ENCODE measurements at regions not wholly inside any gene's neighbourhood (a gene's known extent, or its start where the extent isn't known, plus 50 kb on each side); places are given as distances from the start of the nearest gene placed in this dataset.

DNA sequence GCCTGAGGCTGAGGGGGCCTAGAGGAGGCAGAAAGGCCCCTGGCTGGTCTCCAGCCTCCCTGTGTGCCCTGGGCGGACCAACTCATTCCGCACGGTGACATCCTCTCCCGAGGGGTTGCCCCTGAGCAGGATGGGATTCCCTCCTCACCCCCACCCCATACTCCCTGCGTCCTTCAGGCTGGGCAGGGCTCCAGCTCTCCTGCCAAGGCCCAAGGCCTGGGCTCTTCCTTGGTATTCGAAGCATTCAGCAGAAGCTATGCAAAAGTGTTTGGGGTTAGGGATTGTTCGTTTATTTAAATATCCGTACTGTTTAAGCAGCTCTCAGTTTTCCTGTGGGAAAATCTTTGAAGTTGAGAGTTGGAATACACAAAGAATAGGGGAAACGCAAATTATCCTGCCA is 113.1 kb upstream of the RAB12 start:
- intact Hi-C loops (cut with DNase I), result no loop called here
- DNase-seq, result no peak

- DNase-seq, result no peak
- intact Hi-C loops (cut with DNase I), result no loop called here
Measured at GRCh38 chr18:8498905-8499304, 110.3 kb upstream of the RAB12 start.

- intact Hi-C loops (cut with DNase I), result no loop called here
- DNase-seq, result no peak
Measured at GRCh38 chr18:8499810-8500675, 109.2 kb upstream of the RAB12 start.

DNA sequence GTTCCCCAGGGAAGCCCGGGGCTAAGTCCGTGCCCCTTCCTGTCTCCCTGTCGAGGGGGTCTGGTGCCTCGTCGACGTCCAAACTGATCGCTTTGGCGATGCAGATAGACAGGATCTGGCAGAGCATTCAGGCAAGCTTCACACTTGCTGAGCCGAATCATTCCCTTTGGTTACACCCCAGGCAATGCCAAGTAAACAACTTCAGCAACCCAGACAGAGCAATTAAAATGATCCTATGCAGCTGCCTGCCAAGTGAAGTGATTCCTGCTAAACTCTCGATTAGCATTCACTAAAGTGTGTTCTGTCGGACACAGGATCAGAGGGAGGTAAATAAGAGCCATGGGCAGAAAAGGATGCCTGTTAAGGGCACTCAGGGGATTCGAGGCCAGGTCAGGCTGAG is 108.2 kb upstream of the RAB12 start:
- no peak for DNase-seq
- intact Hi-C loops (cut with DNase I), result no loop called here

GRCh38 chr18:8503248-8503647 is 106.0 kb upstream of the RAB12 start:
- DNase-seq, result no peak
- intact Hi-C loops (cut with DNase I), result no loop called here

GRCh38 chr18:8504424-8504823 is 104.8 kb upstream of the RAB12 start:
- DNase-seq, result peak in 1 of 42 donors; percentile 10
- intact Hi-C loops (cut with DNase I), result no loop called here

DNA sequence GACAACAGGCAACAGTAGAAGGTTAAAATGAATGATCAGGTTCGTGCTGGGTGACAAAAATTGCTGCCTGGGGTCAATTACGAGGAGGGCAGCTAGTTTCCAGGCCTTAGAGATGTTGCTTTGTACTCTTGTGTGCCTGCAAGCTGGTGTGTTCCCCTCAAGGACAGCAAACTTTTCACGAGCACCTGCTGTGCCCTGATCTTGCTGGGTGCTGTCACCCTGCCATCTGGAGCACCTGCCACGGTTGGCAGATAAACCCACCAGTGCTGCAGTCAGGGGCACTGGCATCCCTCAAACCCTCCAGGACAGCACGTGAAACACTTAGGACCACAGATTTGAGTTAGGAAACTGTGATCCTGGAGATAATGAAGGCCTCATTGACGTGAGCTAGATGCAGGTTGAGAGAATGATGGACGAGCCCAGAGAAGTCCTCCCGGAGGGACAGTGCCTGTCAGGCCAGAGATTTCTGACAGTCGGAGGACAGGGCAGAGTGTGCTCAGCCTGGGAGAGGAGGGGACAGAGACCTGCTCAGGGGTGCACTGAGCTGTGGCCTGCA is 104.3 kb upstream of the RAB12 start:
- no peak for DNase-seq
- intact Hi-C loops (cut with DNase I), result no loop called here

- intact Hi-C loops (cut with DNase I), result no loop called here
- no peak for DNase-seq
Measured at GRCh38 chr18:8506251-8507049, 102.8 kb upstream of the RAB12 start.

GRCh38 chr18:8507361-8507760 is 101.9 kb upstream of the RAB12 start:
- intact Hi-C loops (cut with DNase I), result no loop called here
- peak in 1 of 42 donors; percentile 2 for DNase-seq

DNA sequence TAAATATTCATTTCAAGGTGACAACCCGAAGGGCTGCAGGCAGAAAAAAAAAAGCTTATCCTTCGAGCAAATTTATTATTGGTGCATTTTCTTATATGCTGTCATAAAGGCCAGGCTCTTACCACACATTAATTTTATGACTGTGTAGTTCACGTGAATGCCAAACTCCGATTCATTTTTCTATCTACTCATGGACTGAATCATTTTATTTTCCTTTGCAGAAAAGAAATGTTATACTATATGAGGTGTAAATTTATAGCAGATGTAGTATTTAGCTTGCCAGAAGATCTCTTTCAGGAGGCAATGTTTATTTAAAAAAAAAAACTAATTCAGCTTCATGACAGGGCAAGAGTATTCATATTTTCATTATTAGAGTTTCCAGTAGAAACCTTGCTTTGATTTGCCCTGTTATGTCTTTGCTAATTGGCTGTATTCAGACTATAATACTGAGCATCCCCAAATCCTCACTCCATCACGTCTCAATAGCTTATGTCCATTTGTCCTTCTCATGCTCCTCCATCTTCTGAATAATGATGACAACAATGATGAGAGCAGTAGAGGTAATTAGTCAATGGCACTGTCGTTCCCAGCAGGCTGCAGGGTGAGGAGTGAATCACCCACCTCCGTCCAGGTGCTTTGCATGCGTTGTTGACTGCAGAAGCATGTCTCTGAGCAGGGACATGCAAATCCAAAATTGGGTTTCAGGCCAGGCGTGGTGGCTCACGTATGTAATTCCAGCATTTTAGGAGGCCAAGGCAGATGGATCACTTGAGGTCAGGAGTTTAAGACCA is 101.1 kb upstream of the RAB12 start:
- no peak for DNase-seq
- intact Hi-C loops (cut with DNase I), result no loop called here

DNA sequence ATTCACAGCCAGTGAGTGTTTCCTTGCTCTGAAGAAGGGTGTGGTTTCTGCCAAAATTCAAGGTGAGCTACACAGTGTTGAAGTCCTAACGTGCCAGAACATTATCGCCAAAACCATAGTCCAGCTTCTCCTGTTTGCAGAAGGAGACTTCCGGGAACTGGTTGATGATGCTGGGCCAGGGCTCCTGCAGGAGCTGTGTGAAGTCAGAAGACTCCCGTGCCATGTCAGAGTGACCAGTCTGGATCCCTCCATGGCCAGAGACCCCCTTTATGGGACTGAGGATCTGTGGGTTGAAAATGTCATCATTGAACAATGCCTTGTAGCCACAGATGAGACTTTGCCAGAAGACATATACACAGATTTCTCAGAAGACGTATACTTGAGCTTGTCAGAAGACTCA is 96.0 kb upstream of the RAB12 start:
- no peak for DNase-seq

DNA sequence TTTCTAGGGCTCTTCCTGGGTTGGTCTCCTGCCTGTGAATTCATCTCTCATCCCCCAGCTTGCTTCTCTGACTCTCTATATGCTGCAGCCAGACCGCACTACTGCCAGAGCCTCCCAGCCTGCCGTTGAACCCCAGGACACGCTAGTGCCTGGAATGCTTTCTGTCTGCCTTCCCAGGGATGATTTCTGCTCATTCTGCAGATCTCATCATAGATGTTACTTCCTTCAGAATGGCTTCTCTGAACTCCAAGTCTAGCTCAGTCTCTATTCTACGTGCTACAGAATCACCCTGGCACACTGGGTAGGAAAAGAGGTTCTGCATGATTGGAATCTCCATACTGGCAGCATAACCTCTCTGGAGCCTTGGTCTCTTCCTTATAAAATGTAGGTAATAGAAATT is 94.8 kb upstream of the RAB12 start:
- no peak for DNase-seq
- intact Hi-C loops (cut with DNase I), result no loop called here

More for the DNA sequence above, 96.0 kb upstream of the RAB12 start:
- intact Hi-C loops (cut with DNase I), result no loop called here

DNA sequence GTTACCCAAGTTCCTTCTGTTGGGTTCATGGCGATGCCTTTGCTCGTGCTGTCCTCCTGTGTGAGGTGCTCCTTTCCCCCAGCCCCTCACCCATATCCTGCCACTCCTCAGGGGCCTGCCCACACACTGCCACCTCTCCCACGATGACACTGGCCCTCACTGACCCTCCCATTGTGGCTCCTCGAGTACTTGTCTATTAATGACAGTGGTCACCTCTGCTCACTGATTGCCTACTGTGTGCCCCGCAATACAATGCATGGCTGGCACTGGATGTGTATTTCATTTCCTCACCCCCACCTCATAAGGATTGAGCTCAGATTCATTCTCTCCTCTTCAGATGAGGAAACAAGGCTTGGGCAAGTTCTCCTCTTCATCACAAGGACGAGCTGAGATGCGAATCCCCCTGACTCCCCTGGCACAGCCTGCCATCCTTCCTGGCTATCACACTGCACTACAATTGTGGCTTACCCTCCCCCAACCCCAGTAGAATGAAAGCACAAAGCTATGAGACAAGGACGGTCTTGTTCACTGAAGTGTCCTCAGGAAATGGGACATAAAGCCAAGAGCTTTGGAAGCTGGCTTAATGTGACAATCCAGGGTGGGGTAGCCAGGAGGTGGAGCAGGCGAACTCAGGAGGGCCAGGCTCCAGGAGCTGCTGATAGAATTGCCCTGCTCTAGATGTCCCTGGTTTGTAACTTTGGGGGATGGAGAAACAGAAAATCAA is 93.9 kb upstream of the RAB12 start:
- intact Hi-C loops (cut with DNase I), result no loop called here
- peak in 1 of 42 donors; percentile 13 for DNase-seq

- DNase-seq, result no peak
- intact Hi-C loops (cut with DNase I), result no loop called here
Measured at GRCh38 chr18:8516371-8517250, 92.6 kb upstream of the RAB12 start.

DNA sequence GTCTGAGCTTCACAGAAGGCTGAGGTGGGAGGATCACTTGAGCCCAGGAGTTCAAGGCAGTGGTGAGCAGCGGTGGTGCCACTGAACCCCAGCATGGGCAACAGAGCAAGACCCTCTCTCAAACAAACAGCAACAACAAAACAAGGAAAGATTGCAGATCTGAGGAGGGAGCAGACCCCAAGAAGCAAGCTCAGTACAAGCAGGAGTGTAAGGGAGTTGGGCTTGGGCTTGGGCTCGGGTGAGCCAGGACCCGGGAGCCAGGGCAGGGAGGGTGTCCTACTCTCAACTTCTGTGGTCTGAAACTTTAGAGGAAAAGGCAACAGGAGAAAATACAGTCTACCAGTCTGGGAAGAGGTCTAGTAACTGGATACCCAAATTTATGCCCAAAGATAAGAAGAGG is 92.0 kb upstream of the RAB12 start:
- no peak for DNase-seq
- intact Hi-C loops (cut with DNase I), result no loop called here

DNA sequence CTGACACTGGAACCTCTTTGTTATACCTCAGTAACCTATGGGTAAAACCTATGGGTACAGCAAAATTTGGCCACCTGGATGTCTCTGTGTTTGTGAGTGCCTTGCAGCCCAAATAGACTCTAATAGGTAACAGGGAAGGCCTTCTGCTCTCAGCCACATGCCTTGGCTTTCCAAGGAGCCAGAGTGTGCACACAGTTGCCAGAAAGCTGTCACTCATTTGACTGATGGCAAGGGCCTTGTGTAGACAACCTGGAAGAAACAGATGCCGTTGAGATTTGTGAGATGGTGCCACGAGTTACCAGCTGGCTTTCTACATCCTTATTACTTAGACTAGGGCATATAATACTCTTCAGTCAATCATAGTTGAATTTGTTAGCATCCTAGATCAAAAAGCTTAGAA is 90.1 kb upstream of the RAB12 start:
- intact Hi-C loops (cut with DNase I), result no loop called here
- no peak for DNase-seq

DNA sequence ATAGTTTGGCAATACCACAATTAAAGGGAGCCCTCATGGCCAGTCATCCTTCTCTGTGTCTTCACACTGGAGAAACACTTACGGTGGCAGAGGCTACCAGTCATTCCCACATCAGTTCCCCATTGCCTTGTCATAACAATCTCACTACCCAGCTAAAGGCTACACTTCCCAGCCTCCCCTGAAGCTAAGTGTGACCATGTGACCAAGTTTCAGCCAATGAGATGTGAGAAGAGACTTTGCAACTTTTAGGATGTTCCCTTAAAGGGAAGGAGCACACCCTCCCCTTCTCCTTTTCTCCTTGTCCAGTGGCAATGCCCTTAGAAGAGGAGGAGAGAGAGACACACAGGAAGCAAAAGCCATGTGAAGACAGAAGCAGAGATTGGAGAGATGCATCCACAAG is 89.0 kb upstream of the RAB12 start:
- intact Hi-C loops (cut with DNase I), result no loop called here
- DNase-seq, result no peak

- no peak for DNase-seq
- intact Hi-C loops (cut with DNase I), result no loop called here
Measured at GRCh38 chr18:8522756-8523155, 86.5 kb upstream of the RAB12 start.
